ENCODE measurements at regions not wholly inside any gene's neighbourhood (a gene's known extent, or its start where the extent isn't known, plus 50 kb on each side); places are given as distances from the start of the nearest gene placed in this dataset.
A peak's percentile ranks its signal among the peaks of the same experiment; 100 is the strongest.

GRCh38 chr12:31869972-31870371, 89.2 kb upstream of the RESF1 start:
- peaks cover 10% of the 10 kb centered on the region for H3K4me1 ChIP-seq (ENCODE audit: insufficient read depth, low read length)
- no peaks in the 10 kb centered on the region for H3K27me3 ChIP-seq (ENCODE audit: insufficient read depth, low read length, poor library complexity)
- DNase-seq (no peak), ATAC-seq (ENCODE audit: insufficient read depth, low read depth) (no peak)
- no peaks in the 10 kb centered on the region for H3K36me3 ChIP-seq (ENCODE audit: insufficient read depth, low read length)
- H3K27ac ChIP-seq (ENCODE audit: low read length) = no peak overlapping the region
- H3K9ac ChIP-seq (ENCODE audit: low read depth, low read length) = no peak overlapping the region
- no peak overlapping the region for H3K4me3 ChIP-seq (ENCODE audit: low read depth in 1 of 2, low read length in 2 of 2)
- TF ChIP-seq CTCF (IDR thresholded peaks at IDR 0.05; ENCODE audit: borderline replicate concordance, extremely low read depth, low read length, poor library complexity, severe bottlenecking) (no peak), EZH2 (IDR thresholded peaks at IDR 0.05; ENCODE audit: borderline replicate concordance, low read depth, low read length, severe bottlenecking) (no peak)
- no peaks in the 10 kb centered on the region for H4K20me1 ChIP-seq (ENCODE audit: insufficient read depth, low read length)
- H3K9me3 ChIP-seq (ENCODE audit: insufficient read depth, low read length, severe bottlenecking) = peaks cover 6% of the 10 kb centered on the region
- no peaks in the 10 kb centered on the region for H3K79me2 ChIP-seq (ENCODE audit: insufficient read depth, low read length)
- H3K4me2 ChIP-seq (ENCODE audit: insufficient read depth, low read length) = no peak overlapping the region
- no peak overlapping the region for H2AFZ ChIP-seq (ENCODE audit: low read depth, low read length)

GRCh38 chr12:31868965-31869364, 90.2 kb upstream of the RESF1 start:
- Histone ChIP-seq H3K36me3 (ENCODE audit: insufficient read depth, low read length) (no peaks in the 10 kb centered on the region), H3K4me2 (ENCODE audit: insufficient read depth, low read length) (no peak overlapping the region), H3K27ac (ENCODE audit: low read length) (no peak overlapping the region), H3K4me3 (ENCODE audit: low read depth in 1 of 2, low read length in 2 of 2) (no peak overlapping the region), H3K79me2 (ENCODE audit: insufficient read depth, low read length) (no peaks in the 10 kb centered on the region), H2AFZ (ENCODE audit: low read depth, low read length) (0 out of 2 replicates have a peak overlapping the region, but pooled peaks have one; percentile 16), H3K4me1 (ENCODE audit: insufficient read depth, low read length) (peaks cover under 1% of the 10 kb centered on the region), H3K9ac (ENCODE audit: low read depth, low read length) (no peak overlapping the region), H3K27me3 (ENCODE audit: insufficient read depth, low read length, poor library complexity) (no peaks in the 10 kb centered on the region), H4K20me1 (ENCODE audit: insufficient read depth, low read length) (no peaks in the 10 kb centered on the region), H3K9me3 (ENCODE audit: insufficient read depth, low read length, severe bottlenecking) (peaks cover 6% of the 10 kb centered on the region)
- TF ChIP-seq CTCF (IDR thresholded peaks at IDR 0.05; ENCODE audit: borderline replicate concordance, extremely low read depth, low read length, poor library complexity, severe bottlenecking) (no peak), EZH2 (IDR thresholded peaks at IDR 0.05; ENCODE audit: borderline replicate concordance, low read depth, low read length, severe bottlenecking) (no peak)
- DNase-seq = no peak
- ATAC-seq (ENCODE audit: insufficient read depth, low read depth) = no peak

GRCh38 chr12:31867292-31867691, 91.9 kb upstream of the RESF1 start:
- H4K20me1 ChIP-seq (ENCODE audit: insufficient read depth, low read length) = no peaks in the 10 kb centered on the region
- no peak overlapping the region for H3K4me3 ChIP-seq (ENCODE audit: low read depth in 1 of 2, low read length in 2 of 2)
- ATAC-seq (ENCODE audit: insufficient read depth, low read depth) (no peak), DNase-seq (no peak)
- H3K4me1 ChIP-seq (ENCODE audit: insufficient read depth, low read length) = no peaks in the 10 kb centered on the region
- H3K36me3 ChIP-seq (ENCODE audit: insufficient read depth, low read length) = no peaks in the 10 kb centered on the region
- H3K9me3 ChIP-seq (ENCODE audit: insufficient read depth, low read length, severe bottlenecking) = peaks cover 5% of the 10 kb centered on the region
- H3K79me2 ChIP-seq (ENCODE audit: insufficient read depth, low read length) = no peaks in the 10 kb centered on the region
- TF ChIP-seq EZH2 (IDR thresholded peaks at IDR 0.05; ENCODE audit: borderline replicate concordance, low read depth, low read length, severe bottlenecking) = no peak
- TF ChIP-seq CTCF (IDR thresholded peaks at IDR 0.05; ENCODE audit: borderline replicate concordance, extremely low read depth, low read length, poor library complexity, severe bottlenecking) = no peak
- H2AFZ ChIP-seq (ENCODE audit: low read depth, low read length) = peak overlapping the region; percentile 49; the same call in 1 of the 2 replicates
- no peak overlapping the region for H3K4me2 ChIP-seq (ENCODE audit: insufficient read depth, low read length)
- H3K27me3 ChIP-seq (ENCODE audit: insufficient read depth, low read length, poor library complexity) = no peaks in the 10 kb centered on the region
- H3K27ac ChIP-seq (ENCODE audit: low read length) = no peak overlapping the region
- H3K9ac ChIP-seq (ENCODE audit: low read depth, low read length) = no peak overlapping the region

DNA sequence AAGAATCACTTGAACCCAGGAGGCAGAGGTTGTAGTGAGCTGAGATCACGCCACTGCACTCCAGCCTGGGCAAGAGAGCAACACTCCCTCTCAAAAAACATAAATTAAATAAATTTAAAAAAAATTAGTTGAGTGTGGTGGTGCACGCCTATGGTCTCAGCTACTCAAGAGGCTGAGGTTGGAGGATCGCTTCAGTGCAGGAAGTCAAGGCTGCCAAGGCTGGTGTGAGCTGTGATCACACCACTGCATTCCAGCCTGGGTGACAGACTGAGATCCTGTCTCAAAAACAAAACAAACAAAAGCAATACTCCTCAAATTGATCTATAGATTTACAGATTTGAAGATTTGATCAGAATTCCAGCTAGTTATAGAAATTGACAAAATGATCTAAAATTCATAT, 92.7 kb upstream of the RESF1 start:
- Histone ChIP-seq H3K4me3 (ENCODE audit: low read depth in 1 of 2, low read length in 2 of 2) (no peak overlapping the region), H3K27ac (ENCODE audit: low read length) (no peak overlapping the region), H3K4me1 (ENCODE audit: insufficient read depth, low read length) (no peaks in the 10 kb centered on the region), H3K9ac (ENCODE audit: low read depth, low read length) (no peak overlapping the region), H2AFZ (ENCODE audit: low read depth, low read length) (no peak overlapping the region), H3K27me3 (ENCODE audit: insufficient read depth, low read length, poor library complexity) (no peaks in the 10 kb centered on the region), H3K36me3 (ENCODE audit: insufficient read depth, low read length) (no peaks in the 10 kb centered on the region), H3K4me2 (ENCODE audit: insufficient read depth, low read length) (no peak overlapping the region), H3K9me3 (ENCODE audit: insufficient read depth, low read length, severe bottlenecking) (peaks cover 7% of the 10 kb centered on the region), H4K20me1 (ENCODE audit: insufficient read depth, low read length) (no peaks in the 10 kb centered on the region), H3K79me2 (ENCODE audit: insufficient read depth, low read length) (no peaks in the 10 kb centered on the region)
- DNase-seq (no peak), ATAC-seq (ENCODE audit: insufficient read depth, low read depth) (no peak)
- TF ChIP-seq EZH2 (IDR thresholded peaks at IDR 0.05; ENCODE audit: borderline replicate concordance, low read depth, low read length, severe bottlenecking) (no peak), CTCF (IDR thresholded peaks at IDR 0.05; ENCODE audit: borderline replicate concordance, extremely low read depth, low read length, poor library complexity, severe bottlenecking) (no peak)

All from DND-41 (cell line).